OCI-LY7 (cell line): ENCODE measurements at regions not wholly inside any gene's neighbourhood (a gene's known extent, or its start where the extent isn't known, plus 50 kb on each side); places are given as distances from the start of the nearest gene placed in this dataset.

Experiments
- BruUV-seq: library from RNA; stranded (reverse); fragments of 400-500 nt; replicated peaks from 2 replicates; lab custom pipeline; 2021; lab: Mats Ljungman, UMichigan
- CTCF ChIA-PET: fragments of 300-600 bp; sonication (Branson Sonifier 250); formaldehyde crosslinking; loops from one replicate; lab custom pipeline; 2022; ENCODE audit warnings: antibody characterized with exemption; ENCODE audit not compliant: unreplicated experiment; lab: Charles Lee
- POLR2A ChIA-PET: fragments of 300-600 bp; sonication (Branson Sonifier 250); formaldehyde crosslinking; loops from one replicate; lab custom pipeline; 2022; ENCODE audit warnings: antibody characterized with exemption; lab: Charles Lee
- DNase-seq: peaks from one replicate; pipeline ENCODE4 v3.0.0-alpha.2; 2015; ENCODE audit warnings: low spot score
- H2AFZ ChIP-seq: fragments of 200-600 bp; sonication (generic), shearing (Covaris generic); 2 replicates; pipeline ENCODE4 v1.6.1; 2014; ENCODE audit warnings: mild to moderate bottlenecking, antibody characterized with exemption, low read length, moderate library complexity
- H3K27ac ChIP-seq: fragments of 200-600 bp; sonication (generic); 2 replicates; pipeline ENCODE4 v1.5.1; 2014; ENCODE audit warnings: mixed run types, low read depth, mild to moderate bottlenecking, moderate library complexity, low read length, inconsistent platforms; ENCODE audit not compliant: poor library complexity, severe bottlenecking
- H3K36me3 ChIP-seq: fragments of 200-600 bp; sonication (generic); 2 replicates; pipeline ENCODE4 v1.6.1; 2014; ENCODE audit warnings: mild to moderate bottlenecking, antibody characterized with exemption, low read length, moderate library complexity, mixed read lengths; ENCODE audit not compliant: insufficient read depth
- H3K4me1 ChIP-seq: fragments of 200-600 bp; sonication (generic); 2 replicates; pipeline ENCODE4 v1.5.1; 2014; ENCODE audit warnings: mild to moderate bottlenecking, low read length; ENCODE audit not compliant: insufficient read depth, poor library complexity, severe bottlenecking
- H3K4me2 ChIP-seq: fragments of 200-600 bp; sonication (generic); 2 replicates; pipeline ENCODE4 v1.6.1; 2014; ENCODE audit warnings: mild to moderate bottlenecking, low read length
- H3K4me3 ChIP-seq: fragments of 200-600 bp; sonication (generic); 2 replicates; pipeline ENCODE4 v1.5.1; 2014; ENCODE audit warnings: mild to moderate bottlenecking, low read depth, low read length; ENCODE audit not compliant: poor library complexity, severe bottlenecking
- H3K79me2 ChIP-seq: fragments of 200-600 bp; sonication (generic); 2 replicates; pipeline ENCODE4 v1.6.1; 2016; ENCODE audit warnings: low read depth, mild to moderate bottlenecking, low read length, moderate library complexity, mixed read lengths; ENCODE audit not compliant: insufficient read depth
- H3K9me2 ChIP-seq: fragments of 200-600 bp; sonication (generic); 2 replicates; pipeline ENCODE4 v1.6.1; 2016; ENCODE audit warnings: mild to moderate bottlenecking, low read length, mixed read lengths; ENCODE audit not compliant: insufficient read depth
- H3K9me3 ChIP-seq: fragments of 200-600 bp; sonication (generic); 2 replicates; pipeline ENCODE4 v1.6.1; 2014; ENCODE audit warnings: mild to moderate bottlenecking, mixed run types, low read length, mixed read lengths
- H4K20me1 ChIP-seq: fragments of 200-600 bp; sonication (generic); 2 replicates; pipeline ENCODE4 v1.6.1; 2014; ENCODE audit warnings: mild to moderate bottlenecking, antibody characterized with exemption, low read length, moderate library complexity, mixed read lengths; ENCODE audit not compliant: insufficient read depth
- EZH2phosphoT487 ChIP-seq: fragments of 200-600 bp; sonication (generic); IDR thresholded peaks from 2 replicates; pipeline ENCODE4 v1.6.1; 2018; ENCODE audit warnings: low read depth, borderline replicate concordance, mild to moderate bottlenecking, mixed run types, antibody characterized with exemption, low read length, moderate library complexity, mixed read lengths
- intact Hi-C: fragments of 100-400 bp; cut with micrococcal nuclease; formaldehyde crosslinking; loops from one replicate; pipeline ENCODE4 v1.10.0; 2022; ENCODE audit not compliant: unreplicated experiment
- TF ChIP-seq, protein P1 (sequence below): fragments of 200-600 bp; sonication (generic); conservative IDR thresholded peaks from 2 replicates; pipeline ENCODE4 v1.5.1; 2014; ENCODE audit warnings: mild to moderate bottlenecking, antibody characterized with exemption, low read length, moderate library complexity, mixed read lengths

- H3K79me2 ChIP-seq = no peaks in the 10 kb centered on the region
- ChIA-PET POLR2A (no interaction called here), CTCF (no interaction called here)
- H3K9me2 ChIP-seq = no peaks in the 10 kb centered on the region
- no peaks in the 10 kb centered on the region for H3K36me3 ChIP-seq
- H4K20me1 ChIP-seq = no peaks in the 10 kb centered on the region
- no peaks in the 10 kb centered on the region for H3K9me3 ChIP-seq
- intact Hi-C loops = no loop called here
- no peak overlapping the region for H3K27ac ChIP-seq
- DNase-seq = no peak
- no peak overlapping the region for H3K4me3 ChIP-seq
- BruUV-seq = no TSS peak
- no peaks in the 10 kb centered on the region for H3K4me1 ChIP-seq
- no peak overlapping the region for H3K4me2 ChIP-seq
- no peak for TF ChIP-seq EZH2phosphoT487
- TF ChIP-seq, protein P1, sequence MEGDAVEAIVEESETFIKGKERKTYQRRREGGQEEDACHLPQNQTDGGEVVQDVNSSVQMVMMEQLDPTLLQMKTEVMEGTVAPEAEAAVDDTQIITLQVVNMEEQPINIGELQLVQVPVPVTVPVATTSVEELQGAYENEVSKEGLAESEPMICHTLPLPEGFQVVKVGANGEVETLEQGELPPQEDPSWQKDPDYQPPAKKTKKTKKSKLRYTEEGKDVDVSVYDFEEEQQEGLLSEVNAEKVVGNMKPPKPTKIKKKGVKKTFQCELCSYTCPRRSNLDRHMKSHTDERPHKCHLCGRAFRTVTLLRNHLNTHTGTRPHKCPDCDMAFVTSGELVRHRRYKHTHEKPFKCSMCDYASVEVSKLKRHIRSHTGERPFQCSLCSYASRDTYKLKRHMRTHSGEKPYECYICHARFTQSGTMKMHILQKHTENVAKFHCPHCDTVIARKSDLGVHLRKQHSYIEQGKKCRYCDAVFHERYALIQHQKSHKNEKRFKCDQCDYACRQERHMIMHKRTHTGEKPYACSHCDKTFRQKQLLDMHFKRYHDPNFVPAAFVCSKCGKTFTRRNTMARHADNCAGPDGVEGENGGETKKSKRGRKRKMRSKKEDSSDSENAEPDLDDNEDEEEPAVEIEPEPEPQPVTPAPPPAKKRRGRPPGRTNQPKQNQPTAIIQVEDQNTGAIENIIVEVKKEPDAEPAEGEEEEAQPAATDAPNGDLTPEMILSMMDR = no peak
- no peak overlapping the region for H2AFZ ChIP-seq
Observed at GRCh38 chr12:105724641-105725040, 394.1 kb downstream of the C12orf75 start.

DNA sequence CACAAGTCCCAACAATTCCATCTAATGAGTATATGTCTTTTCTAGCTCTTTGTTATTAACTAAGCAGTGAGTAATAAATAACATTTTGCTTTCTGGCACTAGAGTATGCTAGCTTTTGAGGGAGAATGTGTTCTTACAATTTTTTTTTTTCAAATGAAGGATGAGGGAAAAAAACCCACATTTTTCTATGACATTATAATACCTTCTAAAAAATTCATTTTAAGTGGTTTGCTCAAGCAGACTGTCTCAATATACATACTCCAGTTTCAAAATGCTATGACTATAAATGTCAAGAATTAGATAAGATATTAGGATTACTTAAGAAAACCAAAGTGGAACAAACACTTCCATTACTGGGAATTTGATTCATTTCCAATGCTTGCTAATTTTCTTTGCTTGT is 394.6 kb downstream of the C12orf75 start:
- intact Hi-C loops = no loop called here
- Histone ChIP-seq H3K9me3 (no peaks in the 10 kb centered on the region), H3K27ac (no peak overlapping the region), H3K4me3 (no peak overlapping the region), H3K79me2 (no peaks in the 10 kb centered on the region), H3K36me3 (no peaks in the 10 kb centered on the region), H3K9me2 (no peaks in the 10 kb centered on the region), H4K20me1 (no peaks in the 10 kb centered on the region), H3K4me1 (no peaks in the 10 kb centered on the region), H2AFZ (no peak overlapping the region), H3K4me2 (no peak overlapping the region)
- no TSS peak for BruUV-seq
- DNase-seq = no peak
- TF ChIP-seq, protein P1 = no peak
- no peak for TF ChIP-seq EZH2phosphoT487
- ChIA-PET CTCF (no interaction called here), POLR2A (no interaction called here)

GRCh38 chr12:105729181-105729771 is 398.8 kb downstream of the C12orf75 start:
- Histone ChIP-seq H3K9me3 (no peaks in the 10 kb centered on the region), H3K4me2 (no peak overlapping the region), H3K27ac (no peak overlapping the region), H3K36me3 (no peaks in the 10 kb centered on the region), H3K4me3 (no peak overlapping the region), H3K4me1 (no peaks in the 10 kb centered on the region), H4K20me1 (no peaks in the 10 kb centered on the region), H3K9me2 (no peaks in the 10 kb centered on the region), H3K79me2 (no peaks in the 10 kb centered on the region), H2AFZ (no peak overlapping the region)
- DNase-seq = no peak
- BruUV-seq = no TSS peak
- ChIA-PET POLR2A (no interaction called here), CTCF (no interaction called here)
- intact Hi-C loops = no loop called here
- TF ChIP-seq EZH2phosphoT487 = no peak
- TF ChIP-seq, protein P1 = no peak
